GM12878 (cell line): ENCODE measurements at regions not wholly inside any gene's neighbourhood (a gene's known extent, or its start where the extent isn't known, plus 50 kb on each side); places are given as distances from the start of the nearest gene placed in this dataset.

Experiments used
- ATAC-seq: fragments of 200-7000 bp; cut with Tn5 transposase; 3 replicates; pipeline ENCODE4 v1.9.1; 2020; ENCODE audit warnings: mild to moderate bottlenecking, moderate library complexity
- BruUV-seq: library from RNA; stranded (reverse); fragments of 400-500 nt; replicated peaks from 2 replicates; lab custom pipeline; 2021; lab: Mats Ljungman, UMichigan
- CTCF ChIA-PET: fragments of 300-600 bp; sonication (Branson Sonifier 250); formaldehyde crosslinking; extraction: SDS; loops from one replicate; lab custom pipeline; 2021; ENCODE audit warnings: inconsistent platforms; lab: Yijun Ruan, JAX
- POLR2A ChIA-PET: fragments of 350-600 bp; formaldehyde crosslinking; extraction: SDS; loops from one replicate; lab custom pipeline; 2021; ENCODE audit warnings: inconsistent platforms; lab: Charles Lee
- RAD21 ChIA-PET: fragments of 300-600 bp; sonication (Branson Sonifier 250); formaldehyde crosslinking; loops from one replicate; lab custom pipeline; 2023; ENCODE audit warnings: antibody characterized with exemption; ENCODE audit not compliant: unreplicated experiment; lab: Charles Lee
- SMC1A ChIA-PET: fragments of 300-600 bp; sonication (Branson Sonifier 250); formaldehyde crosslinking; loops from one replicate; lab custom pipeline; 2023; ENCODE audit not compliant: unreplicated experiment, uncharacterized antibody; lab: Charles Lee
- DNase-seq: peaks from one replicate; pipeline ENCODE4 v3.0.0-alpha.2; 2011; ENCODE audit warnings: low read depth, low spot score
- FAIRE-seq: peaks from 3 replicates; lab custom pipeline; 2011; peaks lifted over from hg19 to GRCh38; lab: Jason Lieb, UNC
- H2AFZ ChIP-seq: 2 replicates; pipeline ENCODE4 v1.6.0; 2011; ENCODE audit warnings: low read depth, low read length, control low read depth; ENCODE audit not compliant: control insufficient read depth
- H3K27ac ChIP-seq: 2 replicates; pipeline ENCODE4 v1.5.1; 2011; ENCODE audit warnings: control low read depth; ENCODE audit not compliant: control insufficient read depth, insufficient read depth
- H3K27me3 ChIP-seq, 2 experiments: replicated peaks in 1 of 2; 2 replicates each; pipeline versions ENCODE4 v1.6.0 to v1.6.1; 2011; ENCODE audit warnings: low read length in 1 of 2; ENCODE audit not compliant: control insufficient read depth in 2 of 2, insufficient read depth in 2 of 2
- H3K36me3 ChIP-seq, 2 experiments: 2 replicates each; pipeline ENCODE4 v1.5.1; 2011; ENCODE audit warnings: low read length in 1 of 2; ENCODE audit not compliant: control insufficient read depth in 2 of 2, insufficient read depth in 2 of 2
- H3K4me1 ChIP-seq: 2 replicates; pipeline ENCODE4 v1.6.1; 2011; ENCODE audit warnings: mild to moderate bottlenecking, low read length, moderate library complexity, mixed read lengths; ENCODE audit not compliant: control insufficient read depth, insufficient read depth
- H3K4me2 ChIP-seq: 2 replicates; pipeline ENCODE4 v1.6.0; 2011; ENCODE audit warnings: control low read depth; ENCODE audit not compliant: control insufficient read depth, insufficient read depth
- H3K4me3 ChIP-seq: fragments of 200-600 bp; sonication (generic); 2 replicates; pipeline ENCODE4 v1.5.1; 2016
- H3K79me2 ChIP-seq: 2 replicates; pipeline ENCODE4 v1.6.0; 2011; ENCODE audit warnings: low read length; ENCODE audit not compliant: control insufficient read depth, insufficient read depth
- H3K9ac ChIP-seq: 2 replicates; pipeline ENCODE4 v1.8.0; 2011; ENCODE audit warnings: low read length, control low read depth, mixed read lengths; ENCODE audit not compliant: control insufficient read depth, insufficient read depth
- H3K9me3 ChIP-seq: replicated peaks from 3 replicates; pipeline ENCODE4 v1.5.1; 2011; ENCODE audit warnings: mild to moderate bottlenecking, low read length; ENCODE audit not compliant: control insufficient read depth, insufficient read depth
- H4K20me1 ChIP-seq: 2 replicates; pipeline ENCODE4 v1.6.0; 2011; ENCODE audit not compliant: control insufficient read depth, insufficient read depth
- HSF1 ChIP-seq: fragments of 150-350 bp; IDR thresholded peaks from 2 replicates; pipeline ENCODE4 v1.6.1; 2014; ENCODE audit warnings: mild to moderate bottlenecking, low read depth, low read length
- IKZF2 ChIP-seq, 2 experiments: fragments of 450-650 bp; IDR thresholded peaks; 2 replicates each; pipeline ENCODE4 v1.6.1; 2017; ENCODE audit warnings: mild to moderate bottlenecking in 2 of 2, moderate library complexity in 2 of 2
- IRF3 ChIP-seq: fragments of 450-650 bp; IDR thresholded peaks from 2 replicates; pipeline ENCODE4 v1.6.1; 2014; ENCODE audit warnings: mild to moderate bottlenecking
- KAT2A ChIP-seq: conservative IDR thresholded peaks from 2 replicates; pipeline ENCODE4 v1.6.1; 2011; ENCODE audit warnings: low read depth, low read length; ENCODE audit not compliant: control insufficient read depth
- PBX3 ChIP-seq: IDR thresholded peaks from 2 replicates; pipeline ENCODE4 v1.6.1; 2011; ENCODE audit warnings: mild to moderate bottlenecking, low read depth, low read length, moderate library complexity; ENCODE audit not compliant: insufficient replicate concordance
- PRDM15 ChIP-seq: fragments of 450-650 bp; formaldehyde crosslinking; IDR thresholded peaks from 2 replicates; pipeline ENCODE4 v1.4.0; 2020; ENCODE audit warnings: mild to moderate bottlenecking, moderate library complexity
- RB1 ChIP-seq: fragments of 450-650 bp; formaldehyde crosslinking; IDR thresholded peaks from 2 replicates; pipeline ENCODE4 v1.6.1; 2017; ENCODE audit warnings: mild to moderate bottlenecking, borderline replicate concordance
- RBBP5 ChIP-seq: fragments of 200-600 bp; sonication (generic); conservative IDR thresholded peaks from 2 replicates; pipeline ENCODE4 v1.6.1; 2016
- RELA ChIP-seq: fragments of 450-650 bp; IDR thresholded peaks from 2 replicates; pipeline ENCODE4 v1.8.0; 2014; ENCODE audit warnings: borderline replicate concordance; ENCODE audit not compliant: partially characterized antibody
- ZBTB33 ChIP-seq: fragments of 450-650 bp; IDR thresholded peaks from 2 replicates; pipeline ENCODE4 v1.6.1; 2017; ENCODE audit warnings: mild to moderate bottlenecking
- ZZZ3 ChIP-seq: IDR thresholded peaks from 2 replicates; pipeline ENCODE4 v1.6.1; 2011; ENCODE audit warnings: low read depth; ENCODE audit not compliant: control insufficient read depth, insufficient read length
- WGBS: methylation state at CpG from one replicate; pipeline ENCODE4 v1.1.6; 2016; ENCODE audit warnings: low lambda C conversion rate; ENCODE audit not compliant: insufficient replicate concordance, insufficient coverage; ENCODE audit errors: missing lambda C conversion rate; 5-methylcytosine and 5-hydroxymethylcytosine counted together
- in situ Hi-C: fragments of 300-500 bp; cut with MboI; formaldehyde crosslinking; loops from 9 replicates; pipeline ENCODE4 v1.14.3; 2018; ENCODE audit warnings: mixed read lengths
- intact Hi-C: fragments of 100-400 bp; cut with micrococcal nuclease; formaldehyde crosslinking; loops from one replicate; pipeline ENCODE4 v1.14.2; 2022; ENCODE audit not compliant: unreplicated experiment

- Histone ChIP-seq H3K27ac (no peak overlapping the region), H3K4me3 (no peak overlapping the region), H3K4me1 (no peaks in the 10 kb centered on the region), H4K20me1 (no peaks in the 10 kb centered on the region), H3K9me3 (no peaks in the 10 kb centered on the region), H3K9ac (no peak overlapping the region), H3K79me2 (no peaks in the 10 kb centered on the region), H3K4me2 (no peak overlapping the region), H3K27me3 (no peaks in the 10 kb centered on the region; a peak in 2 of 4 replicates), H3K36me3 (no peaks in the 10 kb centered on the region), H2AFZ (no peak overlapping the region)
- ATAC-seq (no peak), DNase-seq (no peak), FAIRE-seq (no peak)
- no peak for TF ChIP-seq PRDM15 (CRISPR knock-in tag)
- no peak for TF ChIP-seq KAT2A
- TF ChIP-seq RB1: no peak
- no peak for TF ChIP-seq IKZF2 (IDR thresholded peaks at IDR 0.05)
- no peak for TF ChIP-seq ZBTB33
- no peak for TF ChIP-seq RBBP5
- no peak for TF ChIP-seq HSF1
- no peak for TF ChIP-seq PBX3
- no peak for TF ChIP-seq IRF3
- no peak for TF ChIP-seq ZZZ3
- TF ChIP-seq RELA: no peak
- BruUV-seq: no TSS peak
- ChIA-PET POLR2A (no interaction called here), CTCF (interaction anchor here (1.4 to 2.9 kb wide), 3 partner anchors 10 to 189 kb away, joined by 4 to 18 read pairs (median 5); no protein-coding TSS in a partner anchor), SMC1A (no interaction called here), RAD21 (no interaction called here)
- intact Hi-C loops: no loop called here
- whole genome bisulfite sequencing: 0% methylated on average over 3 of the region's 3 CpGs
- in situ Hi-C loops: no loop called here
These were observed 350.9 kb upstream of the NPVF start for GRCh38 chr7:25578991-25579777.
